ENCODE measurements at regions not wholly inside any gene's neighbourhood (a gene's known extent, or its start where the extent isn't known, plus 50 kb on each side); places are given as distances from the start of the nearest gene placed in this dataset.

GRCh38 chr7:81210137-81211064 is 291.6 kb upstream of the SEMA3C start:
- DNase-seq (ENCODE audit: insufficient read length, low spot score) = no peak
- TF ChIP-seq POU2F2 (IDR thresholded peaks at IDR 0.05; ENCODE audit: low read depth, low read length) = no peak
- TF ChIP-seq PAX5 (IDR thresholded peaks at IDR 0.05; ENCODE audit: insufficient read depth, low read length, severe bottlenecking) = no peak
- TF ChIP-seq SPI1 (IDR thresholded peaks at IDR 0.05; ENCODE audit: low read depth, low read length) = no peak
- no peak for TF ChIP-seq TAF1 (IDR thresholded peaks at IDR 0.05; ENCODE audit: low read depth, low read length)
- no peak for TF ChIP-seq POLR2AphosphoS5 (IDR thresholded peaks at IDR 0.05; ENCODE audit: low read depth, low read length)
- no peak for FAIRE-seq

- no peak for DNase-seq (ENCODE audit: insufficient read length, low spot score)
Observed at GRCh38 chr7:81209059-81209458, 290.2 kb upstream of the SEMA3C start.

GRCh38 chr7:81207801-81208200 is 288.9 kb upstream of the SEMA3C start:
- DNase-seq (ENCODE audit: insufficient read length, low spot score) (no peak), FAIRE-seq (no peak)
- TF ChIP-seq POLR2A (IDR thresholded peaks at IDR 0.05; ENCODE audit: low read depth, low read length) = no peak
- no peak for TF ChIP-seq PAX5 (IDR thresholded peaks at IDR 0.05; ENCODE audit: insufficient read depth, low read length, severe bottlenecking)
- TF ChIP-seq POU2F2 (IDR thresholded peaks at IDR 0.05; ENCODE audit: low read depth, low read length) = no peak
- TF ChIP-seq POLR2AphosphoS5 (IDR thresholded peaks at IDR 0.05; ENCODE audit: low read depth, low read length) = no peak
- no peak for TF ChIP-seq SPI1 (IDR thresholded peaks at IDR 0.05; ENCODE audit: low read depth, low read length)
- TF ChIP-seq TAF1 (IDR thresholded peaks at IDR 0.05; ENCODE audit: low read depth, low read length) = no peak

More at GRCh38 chr7:81209059-81209458, 290.2 kb upstream of the SEMA3C start:
- FAIRE-seq = no peak
- TF ChIP-seq POU2F2 (IDR thresholded peaks at IDR 0.05; ENCODE audit: low read depth, low read length) (no peak), SPI1 (IDR thresholded peaks at IDR 0.05; ENCODE audit: low read depth, low read length) (no peak), POLR2A (IDR thresholded peaks at IDR 0.05; ENCODE audit: low read depth, low read length) (no peak), POLR2AphosphoS5 (IDR thresholded peaks at IDR 0.05; ENCODE audit: low read depth, low read length) (no peak)

GRCh38 chr7:81206667-81207360 is 288.0 kb upstream of the SEMA3C start:
- FAIRE-seq (no peak), DNase-seq (ENCODE audit: insufficient read length, low spot score) (no peak)
- TF ChIP-seq POLR2AphosphoS5 (IDR thresholded peaks at IDR 0.05; ENCODE audit: low read depth, low read length) = no peak
- no peak for TF ChIP-seq POU2F2 (IDR thresholded peaks at IDR 0.05; ENCODE audit: low read depth, low read length)
- no peak for TF ChIP-seq POLR2A (IDR thresholded peaks at IDR 0.05; ENCODE audit: low read depth, low read length)
- no peak for TF ChIP-seq SPI1 (IDR thresholded peaks at IDR 0.05; ENCODE audit: low read depth, low read length)
- no peak for TF ChIP-seq TAF1 (IDR thresholded peaks at IDR 0.05; ENCODE audit: low read depth, low read length)
- no peak for TF ChIP-seq PAX5 (IDR thresholded peaks at IDR 0.05; ENCODE audit: insufficient read depth, low read length, severe bottlenecking)

- FAIRE-seq = no peak
- no peak for TF ChIP-seq SPI1 (IDR thresholded peaks at IDR 0.05; ENCODE audit: low read depth, low read length)
- TF ChIP-seq POU2F2 (IDR thresholded peaks at IDR 0.05; ENCODE audit: low read depth, low read length) = no peak
- no peak for TF ChIP-seq TAF1 (IDR thresholded peaks at IDR 0.05; ENCODE audit: low read depth, low read length)
- TF ChIP-seq POLR2AphosphoS5 (IDR thresholded peaks at IDR 0.05; ENCODE audit: low read depth, low read length) = no peak
- TF ChIP-seq PAX5 (IDR thresholded peaks at IDR 0.05; ENCODE audit: insufficient read depth, low read length, severe bottlenecking) = no peak
- no peak for TF ChIP-seq POLR2A (IDR thresholded peaks at IDR 0.05; ENCODE audit: low read depth, low read length)
- no peak for DNase-seq (ENCODE audit: insufficient read length, low spot score)
Observed at GRCh38 chr7:81206217-81206616, 287.4 kb upstream of the SEMA3C start.

- no peak for TF ChIP-seq POU2F2 (IDR thresholded peaks at IDR 0.05; ENCODE audit: low read depth, low read length)
- TF ChIP-seq POLR2A (IDR thresholded peaks at IDR 0.05; ENCODE audit: low read depth, low read length) = no peak
- no peak for TF ChIP-seq PAX5 (IDR thresholded peaks at IDR 0.05; ENCODE audit: insufficient read depth, low read length, severe bottlenecking)
- TF ChIP-seq SPI1 (IDR thresholded peaks at IDR 0.05; ENCODE audit: low read depth, low read length) = no peak
- TF ChIP-seq TAF1 (IDR thresholded peaks at IDR 0.05; ENCODE audit: low read depth, low read length) = no peak
- TF ChIP-seq POLR2AphosphoS5 (IDR thresholded peaks at IDR 0.05; ENCODE audit: low read depth, low read length) = no peak
- no peak for FAIRE-seq
- no peak for DNase-seq (ENCODE audit: insufficient read length, low spot score)
Observed at GRCh38 chr7:81201188-81201587, 282.3 kb upstream of the SEMA3C start.

- TF ChIP-seq POU2F2 (IDR thresholded peaks at IDR 0.05; ENCODE audit: low read depth, low read length) (no peak), POLR2AphosphoS5 (IDR thresholded peaks at IDR 0.05; ENCODE audit: low read depth, low read length) (no peak), PAX5 (IDR thresholded peaks at IDR 0.05; ENCODE audit: insufficient read depth, low read length, severe bottlenecking) (no peak), POLR2A (IDR thresholded peaks at IDR 0.05; ENCODE audit: low read depth, low read length) (no peak), SPI1 (IDR thresholded peaks at IDR 0.05; ENCODE audit: low read depth, low read length) (no peak), TAF1 (IDR thresholded peaks at IDR 0.05; ENCODE audit: low read depth, low read length) (no peak)
- no peak for FAIRE-seq
- no peak for DNase-seq (ENCODE audit: insufficient read length, low spot score)
Observed at GRCh38 chr7:81198766-81199165, 279.9 kb upstream of the SEMA3C start.

- FAIRE-seq (no peak), DNase-seq (ENCODE audit: insufficient read length, low spot score) (no peak)
- TF ChIP-seq SPI1 (IDR thresholded peaks at IDR 0.05; ENCODE audit: low read depth, low read length) (no peak), POLR2A (IDR thresholded peaks at IDR 0.05; ENCODE audit: low read depth, low read length) (no peak), POU2F2 (IDR thresholded peaks at IDR 0.05; ENCODE audit: low read depth, low read length) (no peak), POLR2AphosphoS5 (IDR thresholded peaks at IDR 0.05; ENCODE audit: low read depth, low read length) (no peak), PAX5 (IDR thresholded peaks at IDR 0.05; ENCODE audit: insufficient read depth, low read length, severe bottlenecking) (no peak), TAF1 (IDR thresholded peaks at IDR 0.05; ENCODE audit: low read depth, low read length) (no peak)
Observed at GRCh38 chr7:81197266-81197665, 278.4 kb upstream of the SEMA3C start.

- FAIRE-seq = no peak
- TF ChIP-seq POU2F2 (IDR thresholded peaks at IDR 0.05; ENCODE audit: low read depth, low read length) (no peak), POLR2A (IDR thresholded peaks at IDR 0.05; ENCODE audit: low read depth, low read length) (no peak), SPI1 (IDR thresholded peaks at IDR 0.05; ENCODE audit: low read depth, low read length) (no peak), POLR2AphosphoS5 (IDR thresholded peaks at IDR 0.05; ENCODE audit: low read depth, low read length) (no peak), TAF1 (IDR thresholded peaks at IDR 0.05; ENCODE audit: low read depth, low read length) (no peak), PAX5 (IDR thresholded peaks at IDR 0.05; ENCODE audit: insufficient read depth, low read length, severe bottlenecking) (no peak)
- DNase-seq (ENCODE audit: insufficient read length, low spot score) = no peak
Observed at GRCh38 chr7:81195033-81195432, 276.2 kb upstream of the SEMA3C start.
